Fibroblast of the aortic adventitia (primary cell): ENCODE measurements at regions not wholly inside any gene's neighbourhood (a gene's known extent, or its start where the extent isn't known, plus 50 kb on each side); places are given as distances from the start of the nearest gene placed in this dataset.

Experiments used
- DNase-seq: peaks from one replicate; pipeline ENCODE4 v3.0.0-alpha.2; 2010; ENCODE audit warnings: low read depth
- H3K4me3 ChIP-seq: 2 replicates; pipeline ENCODE4 v1.5.1; 2011; ENCODE audit warnings: low read depth, mild to moderate bottlenecking, control low read depth, low read length, moderate library complexity
- CTCF ChIP-seq: IDR thresholded peaks from 2 replicates; pipeline ENCODE4 v1.5.1; 2011; ENCODE audit warnings: mild to moderate bottlenecking, low read length, control low read depth, inconsistent platforms; ENCODE audit not compliant: insufficient read depth

GRCh38 chr21:26784974-26785373 lies 60.2 kb downstream of the ADAMTS1 start:
- DNase-seq: no peak
- no peak for TF ChIP-seq CTCF
- no peak overlapping the region for H3K4me3 ChIP-seq

GRCh38 chr21:26783466-26784195 lies 61.6 kb downstream of the ADAMTS1 start:
- H3K4me3 ChIP-seq: no peak overlapping the region
- DNase-seq: peak; percentile 63
- TF ChIP-seq CTCF: no peak

GRCh38 chr21:26782747-26783146 lies 62.5 kb downstream of the ADAMTS1 start:
- DNase-seq: no peak
- H3K4me3 ChIP-seq: no peak overlapping the region
- TF ChIP-seq CTCF: no peak

- no peak for TF ChIP-seq CTCF
- DNase-seq: no peak
- H3K4me3 ChIP-seq: no peak overlapping the region
Measured at GRCh38 chr21:26782331-26782730, 62.9 kb downstream of the ADAMTS1 start.

GRCh38 chr21:26781331-26781730 lies 63.9 kb downstream of the ADAMTS1 start:
- TF ChIP-seq CTCF: no peak
- DNase-seq: no peak
- no peak overlapping the region for H3K4me3 ChIP-seq

GRCh38 chr21:26777166-26777565 lies 68.0 kb downstream of the ADAMTS1 start:
- no peak overlapping the region for H3K4me3 ChIP-seq
- no peak for TF ChIP-seq CTCF
- DNase-seq: no peak
